ENCODE measurements at regions not wholly inside any gene's neighbourhood (a gene's known extent, or its start where the extent isn't known, plus 50 kb on each side); places are given as distances from the start of the nearest gene placed in this dataset.

- TF ChIP-seq CTCF (IDR thresholded peaks at IDR 0.05; ENCODE audit: poor library complexity, severe bottlenecking) (no peak), RAD21 (conservative IDR thresholded peaks at IDR 0.05) (no peak), SMC3 (conservative IDR thresholded peaks at IDR 0.05; ENCODE audit: poor library complexity) (no peak), POLR2AphosphoS5 (IDR thresholded peaks at IDR 0.05) (no peak)
These were observed 268.5 kb downstream of the DUSP10 start for GRCh38 chr1:221473411-221473810.
